Prostate gland (tissue), 2 donors: ENCODE measurements at regions not wholly inside any gene's neighbourhood (a gene's known extent, or its start where the extent isn't known, plus 50 kb on each side); places are given as distances from the start of the nearest gene placed in this dataset.

Experiments used
- CTCF ChIP-seq, 4 experiments: fragments of 200-600 bp in 2 of 4; fragments of 450-650 bp in 2 of 4; sonication (generic) in 2 of 4; IDR thresholded peaks; 1 replicate in 3 of 4; 2 replicates in 1 of 4; pipeline ENCODE4 v1.5.1; 2016 to 2019; ENCODE audit warnings: antibody characterized with exemption in 4 of 4, mild to moderate bottlenecking in 2 of 4, moderate library complexity in 2 of 4
- POLR2A ChIP-seq: fragments of 450-650 bp; IDR thresholded peaks from one replicate; pipeline ENCODE4 v1.6.1; 2016; ENCODE audit warnings: antibody characterized with exemption, mild to moderate bottlenecking
- POLR2AphosphoS5 ChIP-seq: sonication (generic); formaldehyde crosslinking; IDR thresholded peaks from one replicate; pipeline ENCODE4 v1.6.1; 2017; ENCODE audit warnings: antibody characterized with exemption

- no peak for TF ChIP-seq CTCF (IDR thresholded peaks at IDR 0.05)
- TF ChIP-seq POLR2A: no peak
- peak; percentile 18 for TF ChIP-seq POLR2AphosphoS5
Observed at GRCh38 chr2:19758658-19759057, 143.1 kb downstream of the TTC32 start.
